Endothelial cell of umbilical vein (primary cell): ENCODE measurements at regions not wholly inside any gene's neighbourhood (a gene's known extent, or its start where the extent isn't known, plus 50 kb on each side); places are given as distances from the start of the nearest gene placed in this dataset.

Experiments used
- BruUV-seq: library from RNA; stranded (reverse); fragments of 400-500 nt; replicated peaks from 2 replicates; lab custom pipeline; 2021; lab: Mats Ljungman, UMichigan
- CTCF ChIA-PET: fragments of 300-600, 350-600 bp; sonication (Branson Sonifier 250); formaldehyde crosslinking; loops from one replicate; lab custom pipeline; 2021; ENCODE audit warnings: antibody characterized with exemption, inconsistent platforms; lab: Charles Lee
- POLR2A ChIA-PET: fragments of 300-600, 350-600 bp; sonication (Branson Sonifier 250); formaldehyde crosslinking; loops from one replicate; lab custom pipeline; 2021; ENCODE audit warnings: antibody characterized with exemption, inconsistent platforms; lab: Charles Lee
- DNase-seq: peaks from one replicate; pipeline ENCODE4 v3.0.0-alpha.2; 2011; ENCODE audit warnings: low read depth, low spot score
- FAIRE-seq: peaks from 2 replicates; lab custom pipeline; 2011; peaks lifted over from hg19 to GRCh38; lab: Jason Lieb, UNC
- H2AFZ ChIP-seq: 2 replicates; pipeline ENCODE4 v1.6.0; 2012; ENCODE audit warnings: low read depth, low read length, control low read depth, inconsistent platforms
- H3K27ac ChIP-seq: 2 replicates; pipeline ENCODE4 v1.5.1; 2011; ENCODE audit warnings: low read depth, mild to moderate bottlenecking, control low read depth, low read length, moderate library complexity; ENCODE audit not compliant: insufficient read depth
- H3K27me3 ChIP-seq, 2 experiments: 2 replicates each; pipeline versions ENCODE4 v1.6.0 to v1.6.1; 2011; ENCODE audit warnings: low read length in 2 of 2, mixed read lengths in 1 of 2; ENCODE audit not compliant: control insufficient read depth in 2 of 2, insufficient read depth in 2 of 2
- H3K36me3 ChIP-seq, 2 experiments: 2 replicates in 1 of 2; 3 replicates in 1 of 2; pipeline ENCODE4 v1.5.1; 2011; ENCODE audit warnings: low read length in 2 of 2, mild to moderate bottlenecking in 1 of 2, moderate library complexity in 1 of 2; ENCODE audit not compliant: control insufficient read depth in 2 of 2, insufficient read depth in 2 of 2; ENCODE audit errors: extremely low read depth in 1 of 2
- H3K4me1 ChIP-seq: 3 replicates; pipeline ENCODE4 v1.5.1; 2011; ENCODE audit warnings: mild to moderate bottlenecking, low read length; ENCODE audit not compliant: control insufficient read depth, insufficient read depth; ENCODE audit errors: extremely low read depth
- H3K4me2 ChIP-seq: 2 replicates; pipeline ENCODE4 v1.6.1; 2011; ENCODE audit warnings: low read length, control low read depth, mixed read lengths; ENCODE audit not compliant: insufficient read depth
- H3K4me3 ChIP-seq, 3 experiments: fragments of 200-600 bp in 1 of 3; sonication (generic), shearing (Covaris generic) in 1 of 3; replicated peaks in 1 of 3; 2 replicates each; pipeline ENCODE4 v1.5.1; 2011 to 2016; ENCODE audit warnings: control low read depth in 3 of 3, low read length in 3 of 3, mild to moderate bottlenecking in 2 of 3, inconsistent platforms in 1 of 3, low read depth in 1 of 3, moderate library complexity in 1 of 3; ENCODE audit not compliant: insufficient read depth in 1 of 3
- H3K79me2 ChIP-seq: 2 replicates; pipeline ENCODE4 v1.6.0; 2012; ENCODE audit warnings: low read length, inconsistent platforms; ENCODE audit not compliant: control insufficient read depth, insufficient read depth
- H3K9ac ChIP-seq: replicated peaks from 2 replicates; pipeline ENCODE3; 2011; ENCODE audit warnings: low read length, control low read depth; ENCODE audit not compliant: insufficient read depth; ENCODE audit errors: extremely low read depth
- H3K9me1 ChIP-seq: replicated peaks from 3 replicates; pipeline ENCODE4 v1.6.0; 2011; ENCODE audit warnings: mild to moderate bottlenecking, low read length; ENCODE audit not compliant: control insufficient read depth, insufficient read depth; ENCODE audit errors: extremely low read depth
- H3K9me3 ChIP-seq: replicated peaks from 2 replicates; pipeline ENCODE4 v1.5.1; 2012; ENCODE audit warnings: low read length, inconsistent platforms; ENCODE audit not compliant: control insufficient read depth, insufficient read depth
- H4K20me1 ChIP-seq: replicated peaks from 2 replicates; pipeline ENCODE3; 2011; ENCODE audit warnings: mild to moderate bottlenecking, low read length; ENCODE audit not compliant: control insufficient read depth, insufficient read depth; ENCODE audit errors: extremely low read depth
- FOS ChIP-seq: IDR thresholded peaks from 2 replicates; pipeline ENCODE4 v1.6.1; 2011; ENCODE audit warnings: mild to moderate bottlenecking, low read length, moderate library complexity, borderline replicate concordance; ENCODE audit not compliant: insufficient read depth
- GATA2 ChIP-seq: IDR thresholded peaks from 2 replicates; pipeline ENCODE4 v1.7.0; 2011; ENCODE audit warnings: low read depth, mild to moderate bottlenecking, moderate library complexity, mixed read lengths, low read length; ENCODE audit not compliant: insufficient read length, insufficient read depth
- JUN ChIP-seq: IDR thresholded peaks from 2 replicates; pipeline ENCODE4 v1.6.1; 2011; ENCODE audit warnings: borderline replicate concordance, low read depth; ENCODE audit not compliant: insufficient read length, insufficient read depth
- dilution Hi-C: fragments of 300-500 bp; cut with MboI; formaldehyde crosslinking; loops from one replicate; pipeline ENCODE4 v1.15.0; 2019; ENCODE audit warnings: low sequenced_read_pairs; ENCODE audit not compliant: extremely low pct_ligation_motif_present
- intact Hi-C: fragments of 100-400 bp; cut with micrococcal nuclease; formaldehyde crosslinking; loops from one replicate; pipeline ENCODE4 v1.10.0; 2022
- TF ChIP-seq, protein P1 (sequence below), 2 donors: IDR thresholded peaks; 1 replicate in 1 of 2; 2 replicates in 1 of 2; pipeline ENCODE4 v1.5.1; 2011; ENCODE audit warnings: low read length in 2 of 2, mild to moderate bottlenecking in 2 of 2, moderate library complexity in 2 of 2, control low read depth in 1 of 2, inconsistent platforms in 1 of 2, low read depth in 1 of 2; ENCODE audit not compliant: insufficient read depth in 1 of 2; ENCODE audit errors: extremely low read depth in 1 of 2

DNA sequence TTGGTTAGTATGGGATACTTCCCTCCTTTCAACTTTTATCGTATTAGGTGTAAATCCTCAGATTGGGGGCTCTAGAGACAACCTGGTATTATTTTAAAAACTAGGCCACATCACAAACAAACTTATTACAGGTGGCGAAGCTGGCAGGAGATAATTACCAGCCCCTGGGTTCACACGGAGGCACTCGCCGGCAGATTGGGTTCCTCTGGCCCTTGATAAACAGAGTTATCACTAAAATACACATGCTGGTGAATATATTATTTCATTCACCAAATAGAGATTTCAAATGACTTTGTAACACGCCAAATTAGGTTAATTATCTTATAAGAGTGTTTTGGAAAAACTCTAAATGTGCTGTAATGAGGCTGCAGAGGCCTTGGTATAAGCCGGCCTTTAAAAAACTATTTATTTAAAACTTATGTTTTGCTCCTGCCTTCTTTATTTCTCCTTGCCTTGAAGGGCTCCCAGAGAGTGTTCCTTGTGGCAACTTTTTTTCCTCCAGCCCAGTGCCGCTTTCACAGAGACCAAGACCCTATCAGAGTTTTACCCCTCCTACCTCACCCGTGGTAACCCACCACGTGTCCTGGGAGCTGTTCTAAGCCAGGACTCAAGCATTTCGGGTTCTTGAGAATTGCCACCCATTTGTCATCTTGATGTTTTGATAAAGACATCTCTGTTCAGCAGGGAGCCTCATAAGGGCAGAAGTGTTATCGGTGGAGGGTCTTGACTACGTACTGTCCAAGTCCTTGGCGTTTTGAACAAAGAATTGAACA is 468.6 kb upstream of the CFAP20DC start:
- no peak overlapping the region for H3K9ac ChIP-seq
- DNase-seq (no peak), FAIRE-seq (no peak)
- intact Hi-C loops, result no loop called here
- BruUV-seq, result no TSS peak
- H3K27me3 ChIP-seq, result no peaks in the 10 kb centered on the region
- H3K79me2 ChIP-seq, result no peaks in the 10 kb centered on the region
- no peaks in the 10 kb centered on the region for H3K4me1 ChIP-seq
- H2AFZ ChIP-seq, result no peak overlapping the region
- H4K20me1 ChIP-seq, result no peaks in the 10 kb centered on the region
- POLR2A ChIA-PET, result no interaction called here
- H3K4me3 ChIP-seq, result no peak overlapping the region
- CTCF ChIA-PET, result no interaction called here
- no peak for TF ChIP-seq JUN
- TF ChIP-seq GATA2, result no peak
- no peak for TF ChIP-seq FOS
- TF ChIP-seq, protein P1, sequence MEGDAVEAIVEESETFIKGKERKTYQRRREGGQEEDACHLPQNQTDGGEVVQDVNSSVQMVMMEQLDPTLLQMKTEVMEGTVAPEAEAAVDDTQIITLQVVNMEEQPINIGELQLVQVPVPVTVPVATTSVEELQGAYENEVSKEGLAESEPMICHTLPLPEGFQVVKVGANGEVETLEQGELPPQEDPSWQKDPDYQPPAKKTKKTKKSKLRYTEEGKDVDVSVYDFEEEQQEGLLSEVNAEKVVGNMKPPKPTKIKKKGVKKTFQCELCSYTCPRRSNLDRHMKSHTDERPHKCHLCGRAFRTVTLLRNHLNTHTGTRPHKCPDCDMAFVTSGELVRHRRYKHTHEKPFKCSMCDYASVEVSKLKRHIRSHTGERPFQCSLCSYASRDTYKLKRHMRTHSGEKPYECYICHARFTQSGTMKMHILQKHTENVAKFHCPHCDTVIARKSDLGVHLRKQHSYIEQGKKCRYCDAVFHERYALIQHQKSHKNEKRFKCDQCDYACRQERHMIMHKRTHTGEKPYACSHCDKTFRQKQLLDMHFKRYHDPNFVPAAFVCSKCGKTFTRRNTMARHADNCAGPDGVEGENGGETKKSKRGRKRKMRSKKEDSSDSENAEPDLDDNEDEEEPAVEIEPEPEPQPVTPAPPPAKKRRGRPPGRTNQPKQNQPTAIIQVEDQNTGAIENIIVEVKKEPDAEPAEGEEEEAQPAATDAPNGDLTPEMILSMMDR (IDR thresholded peaks at IDR 0.05; ENCODE audit: extremely low read depth in 1 of 2, insufficient read depth in 1 of 2, low read depth in 1 of 2, low read length in 2 of 2), result no peak
- dilution Hi-C loops, result no loop called here
- H3K4me2 ChIP-seq, result no peak overlapping the region
- H3K9me3 ChIP-seq, result peaks cover 1% of the 10 kb centered on the region
- H3K9me1 ChIP-seq, result no peaks in the 10 kb centered on the region
- no peak overlapping the region for H3K27ac ChIP-seq
- H3K36me3 ChIP-seq, result no peaks in the 10 kb centered on the region

DNA sequence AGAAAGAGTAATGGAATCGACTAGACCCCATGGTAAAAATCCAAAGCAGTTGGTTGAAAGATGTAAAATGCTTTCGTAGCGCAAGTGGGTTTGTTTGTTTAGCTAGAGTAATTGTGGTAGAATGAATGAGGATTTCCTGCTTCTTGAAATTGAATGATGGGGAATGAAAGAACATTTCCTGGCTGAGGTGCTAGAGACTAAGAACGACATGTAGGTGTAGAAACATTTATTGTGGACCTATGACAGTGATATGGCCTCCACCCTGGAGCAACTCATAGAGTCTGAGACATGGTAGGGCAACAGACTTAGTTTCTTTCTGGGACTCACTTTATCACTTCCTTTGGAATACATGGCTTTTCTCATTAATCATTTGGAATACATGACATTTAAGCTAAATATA is 467.6 kb upstream of the CFAP20DC start:
- no peaks in the 10 kb centered on the region for H3K9me1 ChIP-seq
- no peak for FAIRE-seq
- no TSS peak for BruUV-seq
- H3K27ac ChIP-seq, result no peak overlapping the region
- TF ChIP-seq, protein P1 (IDR thresholded peaks at IDR 0.05; ENCODE audit: extremely low read depth in 1 of 2, insufficient read depth in 1 of 2, low read depth in 1 of 2, low read length in 2 of 2), result no peak
- POLR2A ChIA-PET, result no interaction called here
- H3K4me3 ChIP-seq, result no peak overlapping the region
- H3K9me3 ChIP-seq, result peaks cover 1% of the 10 kb centered on the region
- intact Hi-C loops (no loop called here), dilution Hi-C loops (no loop called here)
- H3K36me3 ChIP-seq, result no peaks in the 10 kb centered on the region
- no peak overlapping the region for H3K9ac ChIP-seq
- H4K20me1 ChIP-seq, result no peaks in the 10 kb centered on the region
- H3K79me2 ChIP-seq, result no peaks in the 10 kb centered on the region
- no peak overlapping the region for H2AFZ ChIP-seq
- H3K27me3 ChIP-seq, result no peaks in the 10 kb centered on the region
- no peak overlapping the region for H3K4me2 ChIP-seq
- CTCF ChIA-PET, result no interaction called here
- no peak for DNase-seq
- no peaks in the 10 kb centered on the region for H3K4me1 ChIP-seq
